ENCODE measurements at regions not wholly inside any gene's neighbourhood (a gene's known extent, or its start where the extent isn't known, plus 50 kb on each side); places are given as distances from the start of the nearest gene placed in this dataset.

DNA sequence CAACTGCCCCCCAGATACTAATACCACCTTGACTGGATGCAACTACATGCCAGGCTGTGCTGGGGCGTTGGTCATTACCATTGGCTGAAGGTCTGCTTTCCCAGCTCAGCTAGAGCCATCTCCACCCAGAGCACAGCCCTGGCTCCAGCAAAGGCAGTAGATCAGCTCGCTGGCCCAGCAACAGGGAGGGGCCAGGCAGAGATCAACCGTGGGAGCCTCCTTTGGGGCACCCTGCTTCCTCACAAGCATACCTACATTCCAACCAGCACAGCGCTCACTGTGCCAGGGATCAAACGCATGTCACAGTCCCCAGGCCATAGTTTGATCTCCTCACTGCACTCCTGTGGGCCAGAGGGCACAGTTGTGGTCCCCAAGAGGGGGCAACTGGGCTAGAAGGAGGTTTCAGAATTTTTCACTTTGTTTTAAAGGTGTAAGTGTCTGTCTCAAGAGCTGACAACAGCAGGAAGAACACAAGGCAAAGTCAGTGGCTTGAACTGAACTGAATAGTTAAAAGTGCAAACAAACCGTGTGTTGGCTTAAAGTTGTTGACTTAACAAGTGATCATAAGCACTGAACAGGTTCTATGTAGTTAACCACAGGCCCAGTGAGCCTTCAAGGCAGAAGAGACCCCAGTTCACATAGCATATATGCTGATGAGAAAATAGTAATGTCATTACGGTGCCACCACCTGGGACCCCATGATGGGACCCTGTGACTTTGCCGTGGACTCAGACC is 70.1 kb upstream of the BZW1 start:
- TF ChIP-seq, protein P1, sequence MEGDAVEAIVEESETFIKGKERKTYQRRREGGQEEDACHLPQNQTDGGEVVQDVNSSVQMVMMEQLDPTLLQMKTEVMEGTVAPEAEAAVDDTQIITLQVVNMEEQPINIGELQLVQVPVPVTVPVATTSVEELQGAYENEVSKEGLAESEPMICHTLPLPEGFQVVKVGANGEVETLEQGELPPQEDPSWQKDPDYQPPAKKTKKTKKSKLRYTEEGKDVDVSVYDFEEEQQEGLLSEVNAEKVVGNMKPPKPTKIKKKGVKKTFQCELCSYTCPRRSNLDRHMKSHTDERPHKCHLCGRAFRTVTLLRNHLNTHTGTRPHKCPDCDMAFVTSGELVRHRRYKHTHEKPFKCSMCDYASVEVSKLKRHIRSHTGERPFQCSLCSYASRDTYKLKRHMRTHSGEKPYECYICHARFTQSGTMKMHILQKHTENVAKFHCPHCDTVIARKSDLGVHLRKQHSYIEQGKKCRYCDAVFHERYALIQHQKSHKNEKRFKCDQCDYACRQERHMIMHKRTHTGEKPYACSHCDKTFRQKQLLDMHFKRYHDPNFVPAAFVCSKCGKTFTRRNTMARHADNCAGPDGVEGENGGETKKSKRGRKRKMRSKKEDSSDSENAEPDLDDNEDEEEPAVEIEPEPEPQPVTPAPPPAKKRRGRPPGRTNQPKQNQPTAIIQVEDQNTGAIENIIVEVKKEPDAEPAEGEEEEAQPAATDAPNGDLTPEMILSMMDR (IDR thresholded peaks at IDR 0.05): no peak
- TF ChIP-seq POLR2A (IDR thresholded peaks at IDR 0.05): no peak
- TF ChIP-seq POLR2AphosphoS5 (IDR thresholded peaks at IDR 0.05): no peak
- no peak for TF ChIP-seq EP300 (IDR thresholded peaks at IDR 0.05)
